ENCODE measurements at regions not wholly inside any gene's neighbourhood (a gene's known extent, or its start where the extent isn't known, plus 50 kb on each side); places are given as distances from the start of the nearest gene placed in this dataset.

DNA sequence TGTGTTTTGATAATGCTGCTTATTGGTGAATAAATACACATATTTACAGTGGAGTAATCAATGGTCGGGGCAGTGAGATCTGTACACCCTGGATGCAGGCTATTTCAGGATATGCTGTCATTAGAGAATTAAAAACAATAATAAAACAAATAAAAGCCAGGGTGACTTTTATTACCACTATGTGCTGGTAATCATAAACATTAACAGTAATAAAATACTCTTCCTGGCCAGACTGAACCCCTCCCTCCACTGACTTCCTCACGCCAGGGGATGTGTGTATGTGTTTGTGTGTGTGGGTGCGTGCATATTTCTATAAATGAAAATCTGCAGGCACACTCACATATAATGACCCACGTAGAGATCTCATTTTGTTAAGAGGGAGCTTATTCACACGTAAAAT lies 98.0 kb upstream of the MAP9 start:
- Mint-ChIP-seq H3K27me3 (ENCODE audit: low read depth) (peaks cover 10% of the 10 kb centered on the region), H3K27ac (no peak overlapping the region), H3K4me3 (no peak overlapping the region), H3K9me3 (no peaks in the 10 kb centered on the region), H3K4me1 (no peaks in the 10 kb centered on the region), H3K36me3 (ENCODE audit: insufficient read depth in 1 of 3, low read depth in 3 of 3) (no peaks in the 10 kb centered on the region)
- no peaks in the 10 kb centered on the region for H3K27me3 ChIP-seq (ENCODE audit: insufficient read depth, low read length)
- no peak for DNase-seq
- H4K5ac ChIP-seq (ENCODE audit: insufficient read length, low read depth, low read length) = no peak overlapping the region
- no peak overlapping the region for H2AFZ ChIP-seq (ENCODE audit: low read length)
- WGBS (ENCODE audit: extremely low coverage, insufficient read length, low lambda C conversion rate) = no CpG with 5 or more reads among the region's 5 CpGs
- no peak overlapping the region for H3K56ac ChIP-seq (ENCODE audit: insufficient read length, low read depth, low read length)
- H3K18ac ChIP-seq (ENCODE audit: insufficient read length, low read depth, low read length) = no peak overlapping the region
- no peaks in the 10 kb centered on the region for H3K9me3 ChIP-seq (ENCODE audit: control insufficient read depth, low read depth, low read length)
- H3T11ph ChIP-seq (ENCODE audit: low read length) = no peak overlapping the region
- TF ChIP-seq, protein P1, sequence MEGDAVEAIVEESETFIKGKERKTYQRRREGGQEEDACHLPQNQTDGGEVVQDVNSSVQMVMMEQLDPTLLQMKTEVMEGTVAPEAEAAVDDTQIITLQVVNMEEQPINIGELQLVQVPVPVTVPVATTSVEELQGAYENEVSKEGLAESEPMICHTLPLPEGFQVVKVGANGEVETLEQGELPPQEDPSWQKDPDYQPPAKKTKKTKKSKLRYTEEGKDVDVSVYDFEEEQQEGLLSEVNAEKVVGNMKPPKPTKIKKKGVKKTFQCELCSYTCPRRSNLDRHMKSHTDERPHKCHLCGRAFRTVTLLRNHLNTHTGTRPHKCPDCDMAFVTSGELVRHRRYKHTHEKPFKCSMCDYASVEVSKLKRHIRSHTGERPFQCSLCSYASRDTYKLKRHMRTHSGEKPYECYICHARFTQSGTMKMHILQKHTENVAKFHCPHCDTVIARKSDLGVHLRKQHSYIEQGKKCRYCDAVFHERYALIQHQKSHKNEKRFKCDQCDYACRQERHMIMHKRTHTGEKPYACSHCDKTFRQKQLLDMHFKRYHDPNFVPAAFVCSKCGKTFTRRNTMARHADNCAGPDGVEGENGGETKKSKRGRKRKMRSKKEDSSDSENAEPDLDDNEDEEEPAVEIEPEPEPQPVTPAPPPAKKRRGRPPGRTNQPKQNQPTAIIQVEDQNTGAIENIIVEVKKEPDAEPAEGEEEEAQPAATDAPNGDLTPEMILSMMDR (conservative IDR thresholded peaks at IDR 0.05) = no peak
- H4K91ac ChIP-seq (ENCODE audit: insufficient read length, low read depth, low read length) = no peak overlapping the region
- H2BK5ac ChIP-seq (ENCODE audit: insufficient read length, low read length) = no peak overlapping the region
- H3K4ac ChIP-seq (ENCODE audit: low read depth, low read length) = no peak overlapping the region
- no peak overlapping the region for H3K9ac ChIP-seq (ENCODE audit: extremely low read depth, insufficient read length, low read length)
- no peak overlapping the region for H2BK12ac ChIP-seq (ENCODE audit: insufficient read length, low read depth, low read length)
- H2BK15ac ChIP-seq (ENCODE audit: low read depth, low read length) = no peak overlapping the region
- no peak overlapping the region for H3K27ac ChIP-seq (ENCODE audit: insufficient read length, low read depth, low read length)
- no peak overlapping the region for H3K23ac ChIP-seq (ENCODE audit: insufficient read length, low read depth, low read length)
- H3K4me2 ChIP-seq (ENCODE audit: insufficient read depth, insufficient read length, low read length) = no peak overlapping the region
- no peak overlapping the region for H2BK120ac ChIP-seq (ENCODE audit: low read depth, low read length, poor library complexity, severe bottlenecking)
- no peak overlapping the region for H2AK5ac ChIP-seq (ENCODE audit: insufficient read length, low read length)
- H4K20me1 ChIP-seq (ENCODE audit: control insufficient read depth, insufficient read depth, insufficient read length) = no peaks in the 10 kb centered on the region
- H3K79me1 ChIP-seq (ENCODE audit: insufficient read depth, low read depth, low read length, poor library complexity, severe bottlenecking) = no peaks in the 10 kb centered on the region
- no peaks in the 10 kb centered on the region for H3K79me2 ChIP-seq (ENCODE audit: insufficient read depth, low read length)
- no peak overlapping the region for H3K14ac ChIP-seq (ENCODE audit: insufficient read depth, low read length)
- no peaks in the 10 kb centered on the region for H3K23me2 ChIP-seq (ENCODE audit: insufficient read length, low read depth, low read length, poor library complexity, severe bottlenecking)
- H3K4me1 ChIP-seq (ENCODE audit: insufficient read depth, low read length) = no peaks in the 10 kb centered on the region
- no peak overlapping the region for H4K8ac ChIP-seq (replicated peaks; ENCODE audit: insufficient read length, low read depth, low read length)
- H2BK20ac ChIP-seq (ENCODE audit: low read depth, low read length, poor library complexity, severe bottlenecking) = no peak overlapping the region

Measured in H9 (cell line).